ENCODE measurements at regions not wholly inside any gene's neighbourhood (a gene's known extent, or its start where the extent isn't known, plus 50 kb on each side); places are given as distances from the start of the nearest gene placed in this dataset.

- FAIRE-seq (no peak), DNase-seq (ENCODE audit: low read depth in 1 of 2, low spot score in 1 of 2) (no peak), ATAC-seq (no peak)
- Histone ChIP-seq H3K4me1 (no peaks in the 10 kb centered on the region), H3K4me2 (no peak overlapping the region), H3K27ac (no peak overlapping the region), H3K9me3 (no peaks in the 10 kb centered on the region), H3K4me3 (no peak overlapping the region)
- ChIA-PET CTCF (no interaction called here), POLR2A (interaction anchor here (0.8 kb wide), 1 partner anchor 22 kb away, joined by 3 read pairs; no protein-coding TSS in a partner anchor)
- WGBS (ENCODE audit: missing lambda C conversion rate) = 87% methylated on average over 5 of the region's 5 CpGs
- TF ChIP-seq RNF2 (IDR thresholded peaks at IDR 0.05; ENCODE audit: borderline replicate concordance, low read depth) (no peak), EHMT2 (IDR thresholded peaks at IDR 0.05; ENCODE audit: low read depth) (no peak), JUN (IDR thresholded peaks at IDR 0.05) (no peak), REST (IDR thresholded peaks at IDR 0.05) (no peak), ZFP36 (IDR thresholded peaks at IDR 0.05; ENCODE audit: borderline replicate concordance, partially characterized antibody) (no peak), RARB (CRISPR knock-in tag; IDR thresholded peaks at IDR 0.05) (no peak), EHF (CRISPR knock-in tag; IDR thresholded peaks at IDR 0.05) (no peak), CEBPB (IDR thresholded peaks at IDR 0.05) (no peak), HOXB5 (CRISPR knock-in tag; IDR thresholded peaks at IDR 0.05) (no peak), RCOR1 (IDR thresholded peaks at IDR 0.05; ENCODE audit: low read depth, low read length) (no peak), NR3C1 (IDR thresholded peaks at IDR 0.05) (no peak)
These were observed 150.4 kb downstream of the TRIML1 start for GRCh38 chr4:188289531-188290125.

GRCh38 chr4:188295899-188296298 is 156.7 kb downstream of the TRIML1 start:
- ATAC-seq = no peak
- no peak overlapping the region for H3K27ac ChIP-seq
- no peak overlapping the region for H3K4me2 ChIP-seq
- H3K9me3 ChIP-seq = no peaks in the 10 kb centered on the region
- no peak for FAIRE-seq
- POLR2A ChIA-PET = no interaction called here
- TF ChIP-seq MAZ (IDR thresholded peaks at IDR 0.05; ENCODE audit: borderline replicate concordance, low read depth, low read length) = no peak
- TF ChIP-seq HMGXB4 (CRISPR knock-in tag; IDR thresholded peaks at IDR 0.05; ENCODE audit: borderline replicate concordance) = no peak
- no peak for TF ChIP-seq CHD4 (IDR thresholded peaks at IDR 0.05; ENCODE audit: borderline replicate concordance)
- TF ChIP-seq ZC3H11A (IDR thresholded peaks at IDR 0.05) = no peak
- TF ChIP-seq POLR2AphosphoS2 (conservative IDR thresholded peaks at IDR 0.05; ENCODE audit: low read length) = no peak
- no peak for TF ChIP-seq PHF8 (IDR thresholded peaks at IDR 0.05; ENCODE audit: borderline replicate concordance, low read depth)
- no peak for TF ChIP-seq HEYL (CRISPR knock-in tag; IDR thresholded peaks at IDR 0.05)
- TF ChIP-seq MYC (IDR thresholded peaks at IDR 0.05; ENCODE audit: borderline replicate concordance, low read length) = no peak
- no peak for TF ChIP-seq EP300 (IDR thresholded peaks at IDR 0.05)
- TF ChIP-seq SMC3 (IDR thresholded peaks at IDR 0.05) = no peak
- TF ChIP-seq ZSCAN20 (CRISPR knock-in tag; IDR thresholded peaks at IDR 0.05) = no peak
- TF ChIP-seq TP53 (CRISPR knock-in tag; IDR thresholded peaks at IDR 0.05) = no peak
- no peak for TF ChIP-seq TFCP2L1 (CRISPR knock-in tag; IDR thresholded peaks at IDR 0.05)
- TF ChIP-seq NR3C1 (IDR thresholded peaks at IDR 0.05) = no peak
- TF ChIP-seq CTCF (IDR thresholded peaks at IDR 0.05) = no peak
- no peak for TF ChIP-seq PBX3 (IDR thresholded peaks at IDR 0.05)
- no peak for TF ChIP-seq E2F6 (IDR thresholded peaks at IDR 0.05; ENCODE audit: borderline replicate concordance, low read depth)
- TF ChIP-seq KDM5A (IDR thresholded peaks at IDR 0.05) = no peak
- CTCF ChIA-PET = no interaction called here
- no peak overlapping the region for H3K4me3 ChIP-seq
- no peaks in the 10 kb centered on the region for H3K4me1 ChIP-seq
- 27% methylated on average over 1 of the region's 1 CpG for WGBS (ENCODE audit: missing lambda C conversion rate)
- DNase-seq (ENCODE audit: low read depth in 1 of 2, low spot score in 1 of 2) = no peak

All from A549 (cell line).